SK-N-SH (cell line): ENCODE measurements at regions not wholly inside any gene's neighbourhood (a gene's known extent, or its start where the extent isn't known, plus 50 kb on each side); places are given as distances from the start of the nearest gene placed in this dataset.

Source experiments
- CTCF ChIA-PET: fragments of 300-600, 350-600 bp; formaldehyde crosslinking; extraction: SDS; loops from one replicate; lab custom pipeline; 2021; lab: Yijun Ruan, JAX
- POLR2A ChIA-PET: fragments of 350-600 bp; sonication (Branson Sonifier 250); formaldehyde crosslinking; extraction: SDS; loops from one replicate; lab custom pipeline; 2020; ENCODE audit warnings: antibody characterized with exemption, inconsistent platforms; lab: Yijun Ruan, JAX
- DNase-seq: peaks from one replicate; pipeline ENCODE4 v3.0.0; 2012
- H2AFZ ChIP-seq: fragments of 200-600 bp; sonication (generic); 2 replicates; pipeline ENCODE4 v1.8.1; 2016; ENCODE audit warnings: antibody characterized with exemption, mild to moderate bottlenecking, low read depth
- H3F3A ChIP-seq: fragments of 200-600 bp; sonication (generic); replicated peaks from 2 replicates; pipeline ENCODE3; 2016; ENCODE audit warnings: antibody characterized with exemption, mild to moderate bottlenecking; ENCODE audit not compliant: insufficient read depth
- H3K27ac ChIP-seq, 2 experiments: fragments of 200-500 bp in 1 of 2; fragments of 200-600 bp in 1 of 2; sonication (Bioruptor generic) in 1 of 2; sonication (generic), shearing (Covaris generic) in 1 of 2; 2 replicates each; pipeline versions ENCODE4 v1.5.1 to v1.6.1; 2014 to 2016; ENCODE audit warnings: low read depth in 2 of 2, inconsistent platforms in 1 of 2, low read length in 1 of 2, mild to moderate bottlenecking in 1 of 2, mixed read lengths in 1 of 2
- H3K27me3 ChIP-seq: fragments of 200-600 bp; sonication (generic), shearing (Covaris generic); 2 replicates; pipeline ENCODE4 v1.6.1; 2016; ENCODE audit warnings: mixed run types; ENCODE audit not compliant: insufficient read depth
- H3K36me3 ChIP-seq, 2 experiments: fragments of 200-500 bp in 1 of 2; fragments of 200-600 bp in 1 of 2; sonication (Bioruptor generic) in 1 of 2; sonication (generic) in 1 of 2; replicated peaks in 1 of 2; 2 replicates each; pipeline versions ENCODE3 to v1.5.1; 2014 to 2016; ENCODE audit warnings: low read length in 1 of 2, mild to moderate bottlenecking in 1 of 2; ENCODE audit not compliant: insufficient read depth in 2 of 2, control insufficient read depth in 1 of 2
- H3K4me1 ChIP-seq, 2 experiments: fragments of 200-500 bp in 1 of 2; fragments of 200-600 bp in 1 of 2; sonication (Bioruptor generic) in 1 of 2; sonication (generic), shearing (Covaris generic) in 1 of 2; 2 replicates each; pipeline versions ENCODE4 v1.5.1 to v1.6.1; 2014 to 2016; ENCODE audit warnings: low read depth in 1 of 2, low read length in 1 of 2, mixed run types in 1 of 2; ENCODE audit not compliant: insufficient read depth in 2 of 2, control insufficient read depth in 1 of 2
- H3K4me2 ChIP-seq: fragments of 200-600 bp; sonication (generic), shearing (Covaris generic); 2 replicates; pipeline ENCODE4 v1.6.1; 2017; ENCODE audit warnings: mixed run types
- H3K4me3 ChIP-seq, 2 experiments: fragments of 200-500 bp in 1 of 2; fragments of 200-600 bp in 1 of 2; sonication (Bioruptor generic) in 1 of 2; sonication (generic), shearing (Covaris generic) in 1 of 2; 2 replicates each; pipeline versions ENCODE4 v1.5.1 to v1.8.1; 2014 to 2016; ENCODE audit warnings: low read depth in 2 of 2, inconsistent platforms in 1 of 2, low read length in 1 of 2, mild to moderate bottlenecking in 1 of 2, mixed read lengths in 1 of 2, moderate library complexity in 1 of 2
- H3K79me2 ChIP-seq: fragments of 200-600 bp; sonication (generic); 2 replicates; pipeline ENCODE4 v1.8.1; 2017; ENCODE audit warnings: mild to moderate bottlenecking; ENCODE audit not compliant: insufficient read depth
- H3K9ac ChIP-seq: fragments of 200-600 bp; sonication (generic); 2 replicates; pipeline ENCODE4 v1.6.1; 2017; ENCODE audit warnings: mixed run types
- H3K9me2 ChIP-seq: fragments of 200-600 bp; sonication (generic); 2 replicates; pipeline ENCODE4 v1.6.1; 2017; ENCODE audit warnings: mixed run types
- H3K9me3 ChIP-seq: fragments of 200-600 bp; sonication (generic); 2 replicates; pipeline ENCODE4 v1.6.1; 2017; ENCODE audit warnings: mixed run types, mild to moderate bottlenecking, moderate library complexity
- H4K20me1 ChIP-seq: fragments of 200-600 bp; sonication (generic); 2 replicates; pipeline ENCODE4 v1.6.1; 2017; ENCODE audit warnings: mild to moderate bottlenecking, mixed run types; ENCODE audit not compliant: insufficient read depth
- FOSL2 ChIP-seq: IDR thresholded peaks from 2 replicates; pipeline ENCODE4 v1.4.0; 2012; ENCODE audit warnings: low read depth, mild to moderate bottlenecking, moderate library complexity, borderline replicate concordance
- FOXJ3 ChIP-seq: sonication (generic); formaldehyde crosslinking; IDR thresholded peaks from 2 replicates; pipeline ENCODE4 v1.5.1; 2020; ENCODE audit warnings: mild to moderate bottlenecking, missing genetic modification reagents
- FOXM1 ChIP-seq: IDR thresholded peaks from 2 replicates; pipeline ENCODE4 v1.4.0; 2012; ENCODE audit warnings: low read depth, mild to moderate bottlenecking
- GABPA ChIP-seq: IDR thresholded peaks from 2 replicates; pipeline ENCODE4 v1.4.0; 2012; ENCODE audit warnings: low read depth, mild to moderate bottlenecking
- GATA2 ChIP-seq: sonication (generic); formaldehyde crosslinking; IDR thresholded peaks from 2 replicates; pipeline ENCODE4 v1.5.0; 2020; ENCODE audit warnings: mild to moderate bottlenecking, missing genetic modification reagents
- JUND ChIP-seq: IDR thresholded peaks from 2 replicates; pipeline ENCODE4 v1.4.0; 2012
- NRF1 ChIP-seq: IDR thresholded peaks from 2 replicates; pipeline ENCODE4 v1.6.1; 2012; ENCODE audit warnings: low read depth, mild to moderate bottlenecking, low read length
- RAD21 ChIP-seq: IDR thresholded peaks from 2 replicates; pipeline ENCODE4 v1.6.1; 2012; ENCODE audit warnings: mild to moderate bottlenecking, low read length
- RXRA ChIP-seq: IDR thresholded peaks from 2 replicates; pipeline ENCODE4 v1.4.0; 2012; ENCODE audit warnings: low read depth, mild to moderate bottlenecking, borderline replicate concordance
- SIN3A ChIP-seq: IDR thresholded peaks from 2 replicates; pipeline ENCODE4 v1.6.1; 2012; ENCODE audit warnings: low read depth, mild to moderate bottlenecking, low read length, moderate library complexity, borderline replicate concordance
- SMC3 ChIP-seq: IDR thresholded peaks from 2 replicates; pipeline ENCODE4 v1.6.1; 2012; ENCODE audit warnings: low read depth, low read length, improper control_type of control experiment
- TAF1 ChIP-seq: IDR thresholded peaks from 2 replicates; pipeline ENCODE4 v1.6.1; 2012; ENCODE audit warnings: low read depth, mild to moderate bottlenecking, low read length, moderate library complexity, borderline replicate concordance
- TCF12 ChIP-seq: IDR thresholded peaks from 2 replicates; pipeline ENCODE4 v1.4.0; 2012
- YY1 ChIP-seq: IDR thresholded peaks from 2 replicates; pipeline ENCODE4 v1.4.0; 2012; ENCODE audit warnings: low read depth, mild to moderate bottlenecking
- WGBS: methylation state at CpG from one replicate; pipeline ENCODE4 v1.1.6; 2017; ENCODE audit warnings: low lambda C conversion rate; 5-methylcytosine and 5-hydroxymethylcytosine counted together
- TF ChIP-seq, protein P1 (sequence below): fragments of 150-350 bp; IDR thresholded peaks from 2 replicates; pipeline ENCODE4 v1.6.1; 2017; ENCODE audit warnings: antibody characterized with exemption, low read length, low read depth, borderline replicate concordance
- TF ChIP-seq, protein P2 (sequence below): IDR thresholded peaks from 2 replicates; pipeline ENCODE4 v1.4.0; 2012; ENCODE audit warnings: low read depth, borderline replicate concordance

DNA sequence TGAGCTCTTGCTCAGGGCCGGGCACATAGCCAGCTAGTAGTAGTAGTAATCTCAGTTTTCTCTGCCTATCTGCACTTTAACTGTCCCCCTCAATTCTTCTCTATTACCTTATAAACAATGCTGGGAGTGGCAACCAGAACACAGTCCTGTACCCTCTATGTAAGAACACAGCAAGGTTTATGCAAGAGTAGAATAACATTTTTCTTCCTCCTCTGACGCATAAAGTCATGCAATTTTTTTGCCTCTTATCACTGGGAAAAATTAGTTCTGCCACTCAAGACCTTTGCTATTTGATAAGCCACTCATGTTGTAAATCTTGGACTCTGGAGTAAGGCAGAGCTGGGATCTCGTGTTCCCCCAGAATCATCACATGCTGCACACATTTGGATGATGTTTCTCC lies 200.7 kb upstream of the SOX11 start:
- ChIA-PET CTCF (no interaction called here), POLR2A (no interaction called here)
- Histone ChIP-seq H3K27me3 (no peaks in the 10 kb centered on the region), H3K4me2 (no peak overlapping the region), H3K9ac (no peak overlapping the region), H3K4me3 (no peak overlapping the region), H3K9me2 (no peaks in the 10 kb centered on the region), H4K20me1 (no peaks in the 10 kb centered on the region), H3K79me2 (no peaks in the 10 kb centered on the region), H3K27ac (no peak overlapping the region), H3K4me1 (no peaks in the 10 kb centered on the region; a peak in 1 of 4 replicates), H3F3A (no peaks in the 10 kb centered on the region), H3K9me3 (no peaks in the 10 kb centered on the region), H3K36me3 (no peaks in the 10 kb centered on the region), H2AFZ (no peak overlapping the region)
- no peak for TF ChIP-seq FOXJ3 (CRISPR knock-in tag)
- WGBS = 20% methylated on average over 3 of the region's 3 CpGs
- DNase-seq = no peak

DNA sequence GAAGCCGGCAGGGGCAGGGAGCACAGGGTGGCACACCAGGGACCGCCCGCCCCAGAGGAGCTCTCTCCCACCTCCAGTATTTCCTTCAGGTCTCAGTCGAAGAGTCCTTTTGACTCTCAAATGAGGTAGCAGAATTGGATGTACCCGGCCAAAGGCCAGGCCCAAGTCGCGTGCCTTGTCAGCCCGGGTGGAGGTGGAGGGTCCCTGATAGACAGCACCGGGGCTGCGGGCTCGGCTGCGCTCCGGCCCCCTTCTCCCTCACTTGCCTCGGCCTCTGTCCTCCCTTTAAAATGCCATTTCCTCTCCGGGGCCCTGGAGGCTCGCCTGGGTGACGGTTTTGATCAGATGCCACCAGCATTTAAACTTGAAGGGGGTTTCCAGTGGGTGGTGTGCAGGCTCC lies 198.9 kb upstream of the SOX11 start:
- Histone ChIP-seq H3K4me3 (no peak overlapping the region), H3K9me3 (no peaks in the 10 kb centered on the region), H3K9ac (no peak overlapping the region), H3K79me2 (no peaks in the 10 kb centered on the region), H4K20me1 (no peaks in the 10 kb centered on the region), H3K4me1 (no peaks in the 10 kb centered on the region; a peak in 1 of 4 replicates), H3K36me3 (no peaks in the 10 kb centered on the region), H3K4me2 (no peak overlapping the region), H2AFZ (no peak overlapping the region), H3K27ac (no peak overlapping the region), H3F3A (no peaks in the 10 kb centered on the region), H3K27me3 (no peaks in the 10 kb centered on the region), H3K9me2 (no peaks in the 10 kb centered on the region)
- TF ChIP-seq FOXM1 (no peak), FOSL2 (no peak)
- 46% methylated on average over 7 of the region's 17 CpGs for WGBS
- CTCF ChIA-PET = no interaction called here
- no peak for DNase-seq
- POLR2A ChIA-PET = no interaction called here

DNA sequence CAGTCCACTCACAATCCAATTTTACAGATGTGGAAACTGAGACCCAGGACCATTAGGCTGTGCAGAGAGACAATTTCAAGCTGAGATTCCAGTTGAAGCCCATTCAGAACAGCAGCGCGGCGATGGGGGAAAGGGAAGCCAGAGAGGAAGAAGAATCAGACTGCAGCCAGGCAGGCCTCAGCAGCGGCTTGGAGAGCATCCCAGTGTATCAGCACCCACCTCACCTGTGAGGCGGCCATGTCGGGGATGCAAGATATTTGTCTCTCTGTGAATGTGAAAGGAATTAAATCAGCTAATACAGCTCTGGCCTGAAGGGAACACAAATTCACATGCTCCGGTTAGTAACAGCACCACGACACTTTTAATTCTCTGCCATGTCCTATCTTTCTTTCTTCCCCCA lies 198.0 kb upstream of the SOX11 start:
- Histone ChIP-seq H3K27ac (no peak overlapping the region), H3K9me3 (no peaks in the 10 kb centered on the region; the same call in 1 of the 2 replicates), H3K36me3 (no peaks in the 10 kb centered on the region), H2AFZ (no peak overlapping the region), H3K9me2 (no peaks in the 10 kb centered on the region), H3K79me2 (no peaks in the 10 kb centered on the region), H3K9ac (no peak overlapping the region), H4K20me1 (no peaks in the 10 kb centered on the region), H3K4me1 (no peaks in the 10 kb centered on the region; a peak in 1 of 4 replicates), H3K4me3 (no peak overlapping the region), H3K27me3 (no peaks in the 10 kb centered on the region), H3K4me2 (no peak overlapping the region), H3F3A (no peaks in the 10 kb centered on the region)
- TF ChIP-seq SMC3 = no peak
- no peak for TF ChIP-seq JUND
- TF ChIP-seq TCF12 = no peak
- TF ChIP-seq GABPA = no peak
- TF ChIP-seq GATA2 (CRISPR knock-in tag) = no peak
- TF ChIP-seq SIN3A = no peak
- no peak for TF ChIP-seq RAD21
- no peak for TF ChIP-seq NRF1
- TF ChIP-seq, protein P1, sequence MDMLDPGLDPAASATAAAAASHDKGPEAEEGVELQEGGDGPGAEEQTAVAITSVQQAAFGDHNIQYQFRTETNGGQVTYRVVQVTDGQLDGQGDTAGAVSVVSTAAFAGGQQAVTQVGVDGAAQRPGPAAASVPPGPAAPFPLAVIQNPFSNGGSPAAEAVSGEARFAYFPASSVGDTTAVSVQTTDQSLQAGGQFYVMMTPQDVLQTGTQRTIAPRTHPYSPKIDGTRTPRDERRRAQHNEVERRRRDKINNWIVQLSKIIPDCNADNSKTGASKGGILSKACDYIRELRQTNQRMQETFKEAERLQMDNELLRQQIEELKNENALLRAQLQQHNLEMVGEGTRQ = no peak
- TF ChIP-seq, protein P2, sequence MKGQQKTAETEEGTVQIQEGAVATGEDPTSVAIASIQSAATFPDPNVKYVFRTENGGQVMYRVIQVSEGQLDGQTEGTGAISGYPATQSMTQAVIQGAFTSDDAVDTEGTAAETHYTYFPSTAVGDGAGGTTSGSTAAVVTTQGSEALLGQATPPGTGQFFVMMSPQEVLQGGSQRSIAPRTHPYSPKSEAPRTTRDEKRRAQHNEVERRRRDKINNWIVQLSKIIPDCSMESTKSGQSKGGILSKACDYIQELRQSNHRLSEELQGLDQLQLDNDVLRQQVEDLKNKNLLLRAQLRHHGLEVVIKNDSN = no peak
- no peak for TF ChIP-seq TAF1
- TF ChIP-seq RXRA = no peak
- no peak for TF ChIP-seq YY1
- 77% methylated on average over 8 of the region's 8 CpGs for WGBS
- CTCF ChIA-PET = no interaction called here
- DNase-seq = no peak
- POLR2A ChIA-PET = no interaction called here
